ENCODE measurements at regions not wholly inside any gene's neighbourhood (a gene's known extent, or its start where the extent isn't known, plus 50 kb on each side); places are given as distances from the start of the nearest gene placed in this dataset.

- no peak overlapping the region for H3K4me3 ChIP-seq
- H2AFZ ChIP-seq (ENCODE audit: control insufficient read depth, low read depth, low read length), result no peak overlapping the region
- no peak overlapping the region for H3K27ac ChIP-seq (ENCODE audit: control insufficient read depth, insufficient read depth)
- FAIRE-seq (no peak), DNase-seq (ENCODE audit: low read depth, low spot score) (no peak), ATAC-seq (no peak; the same call in 2 of the 3 replicates)
- no peaks in the 10 kb centered on the region for H3K36me3 ChIP-seq (ENCODE audit: control insufficient read depth in 2 of 2, insufficient read depth in 2 of 2, low read length in 1 of 2)
- in situ Hi-C loops (cut with MboI), result no loop called here
- POLR2A ChIA-PET, result no interaction called here
- H3K27me3 ChIP-seq (replicated peaks in 1 of 2; ENCODE audit: control insufficient read depth in 2 of 2, insufficient read depth in 2 of 2, low read length in 1 of 2), result no peaks in the 10 kb centered on the region
- H3K79me2 ChIP-seq (ENCODE audit: control insufficient read depth, insufficient read depth, low read length), result no peaks in the 10 kb centered on the region
- H4K20me1 ChIP-seq (ENCODE audit: control insufficient read depth, insufficient read depth), result no peaks in the 10 kb centered on the region
- 0% methylated on average over 1 of the region's 1 CpG for WGBS (ENCODE audit: insufficient coverage, insufficient replicate concordance, low lambda C conversion rate, missing lambda C conversion rate)
- no peak overlapping the region for H3K4me2 ChIP-seq (ENCODE audit: control insufficient read depth, insufficient read depth)
- TF ChIP-seq USF2 (IDR thresholded peaks at IDR 0.05; ENCODE audit: borderline replicate concordance, low read depth, low read length), result no peak
- CTCF ChIA-PET, result interaction anchor here (0.5 kb wide), 1 partner anchor 338 kb away, joined by 3 read pairs; no protein-coding TSS in a partner anchor
- no peaks in the 10 kb centered on the region; the same call in 1 of the 2 replicates for H3K4me1 ChIP-seq (ENCODE audit: control insufficient read depth, insufficient read depth, low read length)
- RAD21 ChIA-PET (ENCODE audit: unreplicated experiment), result interaction anchor here (0.9 kb wide), 1 partner anchor 35 kb away, joined by 3 read pairs; no protein-coding TSS in a partner anchor
- intact Hi-C loops (cut with micrococcal nuclease; ENCODE audit: unreplicated experiment), result no loop called here
- SMC1A ChIA-PET (ENCODE audit: uncharacterized antibody, unreplicated experiment), result no interaction called here
- no TSS peak for BruUV-seq (replicated peaks)
- H3K9me3 ChIP-seq (replicated peaks; ENCODE audit: control insufficient read depth, insufficient read depth, low read length), result peaks cover 5% of the 10 kb centered on the region; the same call in 2 of the 3 replicates
- H3K9ac ChIP-seq (ENCODE audit: control insufficient read depth, insufficient read depth, low read length), result no peak overlapping the region
Measured at GRCh38 chr2:212811921-212812320, 273.3 kb upstream of the ERBB4 start.

- WGBS (ENCODE audit: insufficient coverage, insufficient replicate concordance, low lambda C conversion rate, missing lambda C conversion rate), result 35% methylated on average over 3 of the region's 3 CpGs
- TF ChIP-seq RUNX3 (IDR thresholded peaks at IDR 0.05; ENCODE audit: low read length) (peak; percentile 47; the same call in 1 of the 2 replicates), MTA2 (IDR thresholded peaks at IDR 0.05; ENCODE audit: low read depth) (0 out of 2 replicates have a peak, but pooled peaks have one; percentile 22), LARP7 (IDR thresholded peaks at IDR 0.05) (no peak)
- ChIA-PET POLR2A (no interaction called here), CTCF (interaction anchor here (0.7 kb wide), 1 partner anchor 176 kb away, joined by 3 read pairs; no protein-coding TSS in a partner anchor), SMC1A (ENCODE audit: uncharacterized antibody, unreplicated experiment) (no interaction called here), RAD21 (ENCODE audit: unreplicated experiment) (interaction anchor here (0.9 kb wide), 1 partner anchor 34 kb away, joined by 3 read pairs; no protein-coding TSS in a partner anchor)
- FAIRE-seq, result no peak
- BruUV-seq (replicated peaks), result no TSS peak
- intact Hi-C loops (cut with micrococcal nuclease; ENCODE audit: unreplicated experiment) (no loop called here), in situ Hi-C loops (cut with MboI) (no loop called here)
- Histone ChIP-seq H3K4me1 (ENCODE audit: control insufficient read depth, insufficient read depth, low read length) (no peaks in the 10 kb centered on the region; the same call in 1 of the 2 replicates), H3K4me3 (no peak overlapping the region), H3K4me2 (ENCODE audit: control insufficient read depth, insufficient read depth) (no peak overlapping the region), H3K27me3 (replicated peaks in 1 of 2; ENCODE audit: control insufficient read depth in 2 of 2, insufficient read depth in 2 of 2, low read length in 1 of 2) (no peaks in the 10 kb centered on the region), H3K79me2 (ENCODE audit: control insufficient read depth, insufficient read depth, low read length) (no peaks in the 10 kb centered on the region), H3K9ac (ENCODE audit: control insufficient read depth, insufficient read depth, low read length) (no peak overlapping the region), H2AFZ (ENCODE audit: control insufficient read depth, low read depth, low read length) (no peak overlapping the region), H4K20me1 (ENCODE audit: control insufficient read depth, insufficient read depth) (no peaks in the 10 kb centered on the region), H3K9me3 (replicated peaks; ENCODE audit: control insufficient read depth, insufficient read depth, low read length) (peaks cover 5% of the 10 kb centered on the region; the same call in 2 of the 3 replicates), H3K36me3 (ENCODE audit: control insufficient read depth in 2 of 2, insufficient read depth in 2 of 2, low read length in 1 of 2) (no peaks in the 10 kb centered on the region), H3K27ac (ENCODE audit: control insufficient read depth, insufficient read depth) (no peak overlapping the region)
- peak; percentile 79 for ATAC-seq
- DNase-seq (ENCODE audit: low read depth, low spot score), result no peak
Measured at GRCh38 chr2:212811036-212811805, 272.6 kb upstream of the ERBB4 start.

Measured in GM12878 (cell line).